OCI-LY7 (cell line): ENCODE measurements at regions not wholly inside any gene's neighbourhood (a gene's known extent, or its start where the extent isn't known, plus 50 kb on each side); places are given as distances from the start of the nearest gene placed in this dataset.

Experiments used
- CTCF ChIP-seq: fragments of 200-600 bp; sonication (generic); conservative IDR thresholded peaks from 2 replicates; pipeline ENCODE4 v1.5.1; 2014; ENCODE audit warnings: mild to moderate bottlenecking, antibody characterized with exemption, low read length, moderate library complexity, mixed read lengths
- EZH2phosphoT487 ChIP-seq: fragments of 200-600 bp; sonication (generic); IDR thresholded peaks from 2 replicates; pipeline ENCODE4 v1.6.1; 2018; ENCODE audit warnings: low read depth, borderline replicate concordance, mild to moderate bottlenecking, mixed run types, antibody characterized with exemption, low read length, moderate library complexity, mixed read lengths

GRCh38 chr19:28535352-28535775 is 677.6 kb downstream of the UQCRFS1 start:
- no peak for TF ChIP-seq CTCF
- TF ChIP-seq EZH2phosphoT487, result no peak
